ENCODE measurements at regions not wholly inside any gene's neighbourhood (a gene's known extent, or its start where the extent isn't known, plus 50 kb on each side); places are given as distances from the start of the nearest gene placed in this dataset.

GRCh38 chr22:49169074-49169744 lies 658.5 kb downstream of the BRD1 start:
- TF ChIP-seq CTCF (IDR thresholded peaks at IDR 0.05) (no peak), POLR2AphosphoS5 (IDR thresholded peaks at IDR 0.05) (no peak), POLR2A (IDR thresholded peaks at IDR 0.05) (no peak), EP300 (IDR thresholded peaks at IDR 0.05) (no peak)
